Astrocyte of the cerebellum (primary cell): ENCODE measurements at regions not wholly inside any gene's neighbourhood (a gene's known extent, or its start where the extent isn't known, plus 50 kb on each side); places are given as distances from the start of the nearest gene placed in this dataset.

Experiments used
- DNase-seq: peaks from one replicate; pipeline ENCODE4 v3.0.0-alpha.2; 2011; ENCODE audit warnings: low read depth
- H3K4me3 ChIP-seq: 2 replicates; pipeline ENCODE4 v1.5.1; 2011; ENCODE audit warnings: mild to moderate bottlenecking, low read depth, low read length, moderate library complexity
- CTCF ChIP-seq: IDR thresholded peaks from 2 replicates; pipeline ENCODE4 v1.5.1; 2012; ENCODE audit warnings: low read length, low read depth, moderate library complexity, mild to moderate bottlenecking; ENCODE audit errors: missing control alignments
- in situ Hi-C: cut with HindIII; loops from 2 replicates; pipeline ENCODE4 v1.10.0; 2017; ENCODE audit warnings: low sequenced_read_pairs

- no peak overlapping the region for H3K4me3 ChIP-seq
- DNase-seq = no peak
- TF ChIP-seq CTCF = no peak
- in situ Hi-C loops = no loop called here
These were observed 615.0 kb upstream of the AMOT start for GRCh38 chrX:113455582-113455981.

GRCh38 chrX:113429011-113429410, 588.4 kb upstream of the AMOT start:
- in situ Hi-C loops = no loop called here
- H3K4me3 ChIP-seq = no peak overlapping the region
- DNase-seq = no peak
- TF ChIP-seq CTCF = no peak

- no peak for TF ChIP-seq CTCF
- no peak overlapping the region for H3K4me3 ChIP-seq
- no peak for DNase-seq
- in situ Hi-C loops = no loop called here
These were observed 581.7 kb upstream of the AMOT start for GRCh38 chrX:113422323-113422722.

- in situ Hi-C loops = no loop called here
- no peak for TF ChIP-seq CTCF
- H3K4me3 ChIP-seq = no peak overlapping the region
- DNase-seq = no peak
These were observed 580.8 kb upstream of the AMOT start for GRCh38 chrX:113421432-113421831.

- no peak for DNase-seq
- no peak for TF ChIP-seq CTCF
- no peak overlapping the region for H3K4me3 ChIP-seq
- in situ Hi-C loops = no loop called here
These were observed 571.5 kb upstream of the AMOT start for GRCh38 chrX:113412106-113412505.

- DNase-seq = no peak
- no peak overlapping the region for H3K4me3 ChIP-seq
- TF ChIP-seq CTCF = no peak
- in situ Hi-C loops = no loop called here
These were observed 568.2 kb upstream of the AMOT start for GRCh38 chrX:113408843-113409242.

- no peak overlapping the region for H3K4me3 ChIP-seq
- in situ Hi-C loops = no loop called here
- DNase-seq = no peak
- TF ChIP-seq CTCF = no peak
These were observed 559.6 kb upstream of the AMOT start for GRCh38 chrX:113400193-113400704.
